SKM-1 treated with dmso at 0.1 percent for 144 hours (cell line): ENCODE measurements at regions not wholly inside any gene's neighbourhood (a gene's known extent, or its start where the extent isn't known, plus 50 kb on each side); places are given as distances from the start of the nearest gene placed in this dataset.

ENCODE experiments used
- DNase-seq: peaks from one replicate; lab custom pipeline; 2025; ENCODE audit not compliant: unreplicated experiment; lab: John Stamatoyannopoulos, UW

DNA sequence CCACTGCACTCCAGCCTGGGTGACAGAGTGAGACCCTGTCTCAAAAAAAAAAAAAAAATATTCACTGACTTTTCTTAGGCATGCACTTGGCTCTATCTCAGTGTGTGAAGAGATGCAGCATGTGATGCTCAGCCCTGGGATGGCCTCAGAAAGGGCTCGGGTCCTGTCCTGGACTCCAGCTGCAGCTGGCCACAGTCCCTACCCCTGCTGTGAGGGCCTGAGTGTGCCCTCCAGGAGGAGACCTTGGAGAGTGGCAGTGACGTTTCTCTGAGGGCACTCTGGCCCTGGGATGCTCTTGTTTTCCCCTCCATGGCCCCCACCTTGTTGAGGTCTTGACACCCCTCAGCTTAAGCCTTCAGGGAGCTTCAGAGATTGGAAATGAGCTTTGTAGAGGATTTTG is 81.9 kb upstream of the POU3F1 start:
- no peak for DNase-seq

- DNase-seq: no peak
Measured at GRCh38 chr1:38127428-38127827, 80.8 kb upstream of the POU3F1 start.

DNA sequence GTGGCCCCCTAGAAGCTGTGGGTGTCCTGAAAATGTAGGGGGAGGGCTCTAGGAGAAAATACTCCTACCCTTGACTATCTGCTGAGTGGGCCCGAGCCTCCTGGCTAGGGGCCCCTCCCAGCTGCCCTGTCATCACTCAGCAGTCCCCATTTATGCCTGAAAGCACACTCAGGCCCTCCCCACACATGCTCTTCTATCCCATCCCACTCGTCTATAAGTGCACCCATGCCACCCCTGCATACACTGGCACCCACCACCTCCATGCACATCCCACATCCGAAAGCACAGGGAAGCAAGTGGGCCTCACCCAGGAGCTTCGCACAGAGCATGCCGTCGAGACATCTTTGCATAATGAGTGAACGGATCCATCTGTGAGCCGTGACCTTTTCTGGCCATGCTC is 80.4 kb upstream of the POU3F1 start:
- no peak for DNase-seq

DNA sequence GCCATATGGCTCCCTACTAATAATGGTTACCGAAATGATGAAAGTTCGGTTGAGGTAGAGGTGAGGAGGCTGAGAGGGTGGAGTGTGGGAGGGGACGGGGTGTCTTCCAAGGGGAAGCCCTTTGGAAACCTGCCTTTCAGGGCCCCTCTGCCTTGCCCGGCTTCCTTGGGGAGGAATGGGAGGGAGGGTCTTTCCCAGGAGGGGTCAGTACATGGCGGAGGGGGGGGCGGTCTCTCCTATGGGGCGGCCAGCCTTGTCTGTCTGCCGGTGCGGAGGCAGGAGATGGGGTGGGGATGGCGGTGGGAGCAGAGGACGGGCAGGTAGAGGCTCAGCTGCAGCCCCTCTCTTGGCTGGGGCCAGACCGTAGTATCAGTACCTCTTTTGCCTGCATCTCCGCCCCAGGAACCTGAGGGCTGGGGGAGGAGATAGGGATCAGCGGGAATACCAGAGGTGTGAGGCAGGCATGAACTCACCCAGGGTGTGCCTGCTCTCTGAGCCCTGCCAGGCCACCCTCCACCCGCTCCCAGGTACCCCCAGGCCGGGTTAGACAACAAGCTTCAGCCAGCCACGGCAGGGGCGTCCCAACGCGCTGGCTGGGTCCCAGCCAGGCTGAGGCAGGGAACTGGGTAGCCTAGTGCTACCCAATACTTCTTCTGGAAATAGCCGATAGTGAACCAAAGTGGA is 79.4 kb upstream of the POU3F1 start:
- no peak for DNase-seq

DNA sequence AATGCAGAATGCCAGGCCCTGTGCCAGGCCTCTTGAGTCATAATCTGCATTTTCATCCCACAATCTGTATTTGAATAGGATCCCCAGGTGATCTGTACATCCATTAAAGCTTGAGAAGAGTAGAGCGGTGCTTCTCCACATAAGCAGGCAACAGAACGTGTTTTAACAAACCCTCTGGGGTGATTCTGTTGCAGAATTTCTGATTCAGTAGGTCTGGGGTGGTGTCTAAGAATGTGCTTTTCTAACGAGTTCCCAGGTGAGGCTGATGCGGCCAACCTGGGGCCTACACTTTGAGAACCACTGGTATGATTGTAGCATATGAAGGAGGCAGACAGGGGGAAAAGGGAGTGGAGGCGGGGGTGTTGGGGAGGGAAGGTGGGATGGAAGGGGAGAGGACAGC is 78.4 kb upstream of the POU3F1 start:
- no peak for DNase-seq

DNA sequence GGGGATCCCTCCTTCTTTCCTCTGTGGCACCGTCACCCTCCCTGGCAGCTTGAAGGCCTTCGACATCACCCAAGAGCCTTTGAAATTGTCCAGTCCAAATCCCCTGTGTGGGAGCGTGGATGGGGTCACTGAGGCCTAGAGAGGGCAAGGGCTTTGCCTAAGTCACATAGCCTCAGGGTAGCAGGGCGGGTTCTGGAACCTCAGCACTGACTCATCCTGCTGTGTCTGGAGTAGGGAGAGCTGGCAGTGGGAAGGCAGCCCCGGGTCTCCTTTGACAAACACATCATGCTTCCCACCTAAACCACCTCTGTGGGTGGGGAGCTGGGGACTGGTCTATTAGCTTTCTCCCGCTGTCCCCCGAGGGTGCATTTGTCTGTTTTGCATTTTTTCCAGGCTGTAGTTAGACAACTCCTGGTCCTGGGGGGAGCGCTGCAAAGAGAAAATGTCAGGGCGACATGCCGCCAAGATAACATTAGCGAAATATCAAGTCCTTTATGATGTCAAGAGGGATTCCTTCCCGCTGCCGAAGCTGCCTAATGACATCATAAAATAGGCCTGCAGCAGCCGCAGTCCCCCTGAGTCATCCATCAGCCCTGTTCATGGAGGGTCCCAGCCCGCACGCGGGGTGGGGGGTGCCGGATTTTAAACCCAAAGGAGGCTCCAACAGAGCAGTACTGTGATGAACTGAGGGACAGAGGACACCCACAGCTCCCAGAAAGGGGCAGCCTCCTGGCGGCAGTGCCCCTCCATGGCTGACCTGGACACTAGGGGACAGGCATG is 77.0 kb upstream of the POU3F1 start:
- DNase-seq: no peak

- no peak for DNase-seq
Measured at GRCh38 chr1:38121231-38121680, 74.7 kb upstream of the POU3F1 start.

DNA sequence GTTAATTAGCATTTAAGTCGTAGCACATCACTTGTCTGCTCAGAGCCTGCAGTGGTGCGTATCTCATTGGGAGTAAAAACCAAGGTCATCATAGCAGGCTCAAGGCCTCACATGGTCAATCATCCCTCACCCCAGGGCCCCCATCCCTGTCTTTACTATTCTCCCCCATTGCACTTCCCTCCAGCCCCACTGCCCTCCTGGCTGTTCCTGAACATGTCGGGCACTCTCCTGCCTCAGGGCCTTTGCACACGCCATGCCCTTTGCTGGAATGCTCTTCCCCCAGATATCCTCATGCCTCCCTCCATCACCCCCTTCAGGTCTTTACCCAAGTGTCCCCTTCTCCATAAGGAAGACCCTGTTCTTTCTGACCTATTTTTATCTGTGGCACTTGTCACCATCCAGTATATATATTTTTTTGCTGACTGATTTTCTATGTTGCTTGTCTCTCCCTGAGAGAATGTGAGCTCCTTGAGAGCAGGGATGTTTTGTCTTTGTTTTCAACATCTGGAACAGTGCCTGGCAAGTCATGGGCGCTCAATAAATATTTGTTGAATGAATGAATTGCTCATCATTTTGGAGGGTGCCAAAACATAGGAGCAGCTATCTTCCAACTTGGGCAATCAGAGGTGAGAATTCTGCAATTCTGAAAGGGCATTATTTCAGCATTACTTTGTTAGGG is 74.1 kb upstream of the POU3F1 start:
- DNase-seq: no peak

- DNase-seq: no peak
Measured at GRCh38 chr1:38118976-38119375, 72.4 kb upstream of the POU3F1 start.

DNA sequence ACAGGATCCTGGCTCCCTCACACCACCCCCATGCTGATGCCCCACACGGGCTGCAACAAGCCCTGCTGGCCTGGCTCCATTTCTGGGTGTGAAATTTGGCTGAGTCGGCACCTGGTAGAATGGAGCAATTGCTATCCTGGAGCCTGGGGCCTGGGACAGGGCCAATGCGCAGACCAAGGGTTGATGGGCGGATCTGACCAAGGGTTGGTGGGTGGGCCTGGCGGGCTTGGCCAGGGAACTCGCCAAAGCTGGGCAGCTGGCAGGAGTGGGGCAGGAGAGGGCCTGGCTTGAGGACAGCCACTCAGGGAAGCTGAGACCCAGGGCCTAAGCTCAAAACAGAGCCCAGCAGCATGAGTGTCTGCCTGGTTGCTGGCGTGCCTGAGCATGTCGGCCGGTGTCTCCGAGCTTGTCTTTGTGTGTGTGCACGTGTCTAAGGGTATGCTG is 70.9 kb upstream of the POU3F1 start:
- no peak for DNase-seq

- no peak for DNase-seq
Measured at GRCh38 chr1:38115682-38116202, 69.1 kb upstream of the POU3F1 start.

DNA sequence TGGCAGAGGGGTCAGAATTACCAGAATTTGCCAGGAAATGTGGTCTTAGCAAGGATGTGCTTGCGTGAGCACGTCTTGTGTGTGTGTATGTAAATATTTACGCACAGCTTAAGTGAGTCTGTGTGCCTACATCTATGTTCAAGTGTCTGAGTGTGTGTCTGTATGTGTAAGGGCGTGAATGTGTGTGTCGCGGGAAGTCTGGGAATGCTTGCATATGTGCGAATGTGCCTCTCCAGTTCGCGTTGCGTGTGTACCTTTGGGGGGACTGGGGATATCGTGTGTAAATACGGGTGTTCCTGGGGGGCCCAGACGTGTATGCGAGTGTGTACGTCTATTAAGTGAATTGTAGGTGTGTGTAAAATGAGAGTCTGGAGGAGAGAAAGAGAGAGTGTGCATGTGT is 68.6 kb upstream of the POU3F1 start:
- DNase-seq: no peak

GRCh38 chr1:38114241-38115026 is 67.8 kb upstream of the POU3F1 start:
- DNase-seq: no peak

- no peak for DNase-seq
Measured at GRCh38 chr1:38113159-38113666, 66.6 kb upstream of the POU3F1 start.

DNA sequence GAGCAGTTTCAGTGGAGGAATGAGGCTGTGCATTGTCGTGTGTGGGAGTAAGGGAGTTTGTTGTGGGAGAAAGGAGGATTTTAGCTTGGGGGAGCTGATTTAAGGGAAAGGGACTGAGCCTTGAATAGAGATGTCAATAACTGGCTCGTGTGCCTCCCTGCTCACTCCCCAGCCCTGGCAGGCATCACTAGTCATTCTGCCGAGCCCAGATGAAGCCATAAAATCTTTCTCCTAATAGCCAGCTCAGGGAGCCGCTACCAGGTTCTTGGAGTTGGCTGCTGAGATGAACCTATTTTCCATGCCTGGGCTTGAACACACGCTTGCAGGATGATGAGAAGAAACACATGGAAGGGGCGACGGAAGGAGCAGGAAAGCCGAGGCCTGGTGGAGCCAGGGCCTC is 65.0 kb upstream of the POU3F1 start:
- DNase-seq: no peak

DNA sequence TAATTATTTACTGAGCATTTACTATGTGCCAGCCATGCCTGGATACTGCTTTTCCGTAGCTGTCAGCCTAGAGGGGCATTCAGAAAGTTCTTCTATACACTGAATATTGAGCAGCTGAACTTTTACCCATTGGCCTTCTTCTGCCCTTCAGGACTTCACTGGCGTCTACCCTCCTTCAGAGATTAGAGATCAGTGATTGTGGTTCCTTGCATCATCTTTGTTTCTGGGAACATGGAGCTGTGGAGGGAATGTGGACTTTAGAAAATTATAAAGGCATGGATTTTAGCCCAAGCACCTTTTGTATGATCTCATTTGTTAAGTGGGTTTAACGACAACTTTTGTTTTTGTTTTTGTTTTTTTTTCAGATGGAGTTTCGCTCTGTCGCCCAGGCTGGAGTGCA is 58.7 kb upstream of the POU3F1 start:
- DNase-seq: no peak

DNA sequence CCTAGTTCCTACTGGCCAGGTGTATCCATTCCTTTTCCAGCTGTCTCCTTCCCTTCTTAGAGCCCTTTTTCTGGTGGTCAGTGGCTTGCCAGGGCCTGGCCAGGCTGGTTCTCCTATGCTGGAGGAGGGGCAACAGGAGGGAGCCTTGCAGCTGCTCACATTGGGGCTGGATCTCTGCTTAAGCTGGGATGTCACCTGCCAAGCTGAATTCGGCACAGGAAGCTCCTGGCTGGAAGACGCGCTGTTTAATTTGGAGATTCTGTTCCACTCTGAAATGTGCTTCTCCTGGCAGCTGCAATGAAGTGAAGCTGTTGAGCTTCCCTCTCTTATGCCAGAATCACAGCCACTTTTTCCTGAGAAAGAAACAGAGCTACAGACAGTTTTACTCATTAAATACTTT is 56.0 kb upstream of the POU3F1 start:
- DNase-seq: no peak

DNA sequence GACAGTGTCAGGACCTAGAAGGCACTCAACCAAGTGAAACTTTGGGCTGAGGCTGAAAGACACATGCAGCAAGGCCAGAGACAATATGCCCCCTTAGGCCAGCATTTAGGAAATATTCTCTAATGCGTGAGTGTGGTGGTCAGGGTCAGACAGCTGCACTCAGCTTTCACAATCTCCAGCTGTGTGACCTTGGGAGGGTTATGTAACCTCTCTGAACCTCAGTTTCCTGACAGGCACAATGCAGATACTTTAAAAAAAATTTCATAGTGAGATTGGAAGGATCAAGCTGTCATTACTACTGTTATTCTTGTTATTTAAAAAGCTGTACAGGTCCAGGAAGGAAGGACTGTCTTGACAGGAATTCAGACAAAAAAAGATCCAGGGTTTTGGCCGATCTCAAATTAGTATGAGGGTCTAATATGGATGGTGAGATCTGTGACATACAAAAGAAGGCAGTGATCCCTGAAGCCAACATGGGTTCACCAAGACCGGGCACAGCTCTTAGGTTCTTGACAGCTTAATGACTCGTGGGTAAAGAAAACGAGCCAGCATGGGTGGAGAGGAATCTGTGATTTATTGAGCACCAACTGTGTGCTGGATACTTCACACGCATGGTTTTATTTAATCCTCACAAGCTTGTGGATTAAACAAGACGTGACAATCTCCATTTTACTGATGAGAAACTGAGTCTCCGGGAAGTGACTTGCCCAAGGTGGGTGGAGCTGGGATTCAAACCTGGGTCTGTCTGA is 54.6 kb upstream of the POU3F1 start:
- no peak for DNase-seq

DNA sequence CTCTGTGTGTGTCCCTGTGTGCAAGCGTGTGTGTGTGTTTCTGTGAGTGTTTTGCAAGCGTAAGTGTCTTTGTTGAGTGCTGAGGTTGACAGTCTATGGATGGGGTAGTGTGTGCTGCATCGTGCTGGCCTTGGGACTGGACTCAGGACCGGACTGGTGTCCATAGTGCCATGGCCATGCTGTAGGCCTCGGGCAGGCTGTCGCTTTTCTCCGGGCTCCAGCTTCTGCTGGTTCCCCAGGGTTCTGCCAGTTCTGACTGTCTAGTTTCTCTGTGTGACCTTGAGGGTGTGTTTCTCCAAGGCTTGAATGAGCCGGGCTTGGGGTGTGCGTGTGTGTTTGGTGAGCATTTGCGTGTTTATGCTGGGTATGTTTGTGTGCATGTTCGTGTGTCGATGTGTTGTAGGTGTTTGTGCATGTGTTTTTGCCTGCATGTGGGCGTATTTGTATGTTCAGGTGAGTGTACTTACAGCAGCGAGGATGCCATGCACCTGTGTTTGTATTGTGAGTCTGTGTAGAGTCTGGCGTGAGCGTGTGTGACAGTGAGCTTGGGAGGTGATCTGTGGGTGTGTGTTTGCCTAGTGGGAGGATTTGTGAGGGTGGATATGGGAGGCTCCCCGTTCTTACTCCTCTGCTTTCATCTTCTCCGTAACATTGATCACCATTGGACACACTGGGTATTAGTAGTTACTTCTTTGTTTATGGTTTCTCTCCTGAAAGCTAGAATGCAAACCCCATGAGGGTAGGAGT is 51.7 kb upstream of the POU3F1 start:
- no peak for DNase-seq
